Activated naive CD4-positive, alpha-beta T cell treated with anti-CD3 and anti-CD28 coated beads, Interleukin-2, amount 50 U/mL, for 24 hours (primary cell): ENCODE measurements at regions not wholly inside any gene's neighbourhood (a gene's known extent, or its start where the extent isn't known, plus 50 kb on each side); places are given as distances from the start of the nearest gene placed in this dataset.

Experiments used
- H3K27ac Mint-ChIP-seq: one replicate; pipeline ENCODE4 v1.8.0; 2021; ENCODE audit warnings: mild to moderate bottlenecking, mixed read lengths
- H3K27me3 Mint-ChIP-seq: one replicate; pipeline ENCODE4 v1.8.0; 2021; ENCODE audit warnings: mixed read lengths
- H3K36me3 Mint-ChIP-seq: one replicate; pipeline ENCODE4 v1.8.0; 2021; ENCODE audit warnings: mixed read lengths
- H3K4me1 Mint-ChIP-seq: one replicate; pipeline ENCODE4 v1.8.0; 2021; ENCODE audit warnings: mixed read lengths
- H3K4me3 Mint-ChIP-seq: one replicate; pipeline ENCODE4 v1.8.0; 2021; ENCODE audit warnings: mild to moderate bottlenecking, mixed read lengths
- H3K9me3 Mint-ChIP-seq: one replicate; pipeline ENCODE4 v1.8.0; 2021; ENCODE audit warnings: mixed read lengths

DNA sequence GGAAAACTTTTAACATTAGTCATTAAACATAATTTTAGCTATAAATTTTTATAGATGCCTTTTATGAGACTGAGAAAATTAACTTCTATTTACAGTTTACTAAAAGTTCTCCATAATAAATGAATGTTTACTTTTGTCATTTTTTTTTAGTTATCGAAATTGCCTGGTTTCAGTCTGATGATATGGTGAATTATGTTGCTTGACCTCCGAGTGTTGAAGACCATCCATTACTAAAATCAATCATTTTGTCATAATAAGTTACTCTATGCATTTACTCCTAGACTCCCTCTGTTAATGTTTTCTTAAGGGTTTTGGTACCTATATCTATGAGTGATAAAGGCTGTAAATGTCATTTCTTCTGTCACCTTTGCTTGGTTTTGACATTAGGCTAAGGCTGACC, 516.0 kb upstream of the ROBO1 start:
- H3K4me3 Mint-ChIP-seq: no peak overlapping the region
- peaks cover 13% of the 10 kb centered on the region for H3K9me3 Mint-ChIP-seq
- no peaks in the 10 kb centered on the region for H3K4me1 Mint-ChIP-seq
- no peak overlapping the region for H3K27ac Mint-ChIP-seq
- H3K36me3 Mint-ChIP-seq: no peaks in the 10 kb centered on the region
- no peaks in the 10 kb centered on the region for H3K27me3 Mint-ChIP-seq

DNA sequence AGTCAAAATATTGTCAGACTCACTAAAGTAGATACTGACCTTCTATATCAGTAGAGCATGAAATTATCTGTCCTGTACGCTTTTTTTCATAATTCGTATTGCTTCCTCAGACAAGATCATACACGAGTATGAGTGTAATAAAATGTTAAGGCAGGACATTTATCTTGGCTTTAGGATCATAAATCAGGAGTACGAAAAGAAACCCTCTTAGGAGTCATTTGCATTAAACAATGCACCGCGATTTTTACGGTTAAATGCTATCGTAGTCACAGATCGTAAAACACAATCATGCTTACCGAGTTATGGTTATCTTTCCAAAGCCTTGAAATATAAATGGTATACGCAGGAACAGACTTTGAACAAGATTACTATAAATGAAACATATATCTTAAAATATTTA, 510.3 kb upstream of the ROBO1 start:
- Mint-ChIP-seq H3K27me3 (no peaks in the 10 kb centered on the region), H3K4me3 (no peak overlapping the region), H3K36me3 (no peaks in the 10 kb centered on the region), H3K9me3 (peaks cover 8% of the 10 kb centered on the region), H3K4me1 (no peaks in the 10 kb centered on the region), H3K27ac (no peak overlapping the region)

DNA sequence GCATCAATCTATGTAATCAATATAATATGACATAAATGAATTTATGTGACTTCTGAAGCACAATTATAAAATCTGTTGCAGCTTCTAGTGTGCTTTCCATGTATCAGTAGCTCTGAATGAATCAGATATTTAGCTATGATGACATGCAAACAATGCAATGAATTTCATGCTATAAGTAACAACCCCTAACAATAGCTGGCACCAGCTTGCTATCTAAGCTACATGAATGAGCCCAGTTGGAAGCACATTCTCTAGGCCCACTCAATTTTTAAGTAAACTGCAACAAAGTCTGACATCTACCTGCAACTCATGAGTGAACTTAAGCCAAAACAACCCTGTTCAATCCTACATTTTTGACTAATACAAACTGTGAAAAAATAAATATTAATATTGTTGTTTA, 507.3 kb upstream of the ROBO1 start:
- Mint-ChIP-seq H3K27ac (no peak overlapping the region), H3K4me1 (no peaks in the 10 kb centered on the region), H3K4me3 (no peak overlapping the region), H3K36me3 (no peaks in the 10 kb centered on the region), H3K9me3 (no peaks in the 10 kb centered on the region), H3K27me3 (no peaks in the 10 kb centered on the region)

DNA sequence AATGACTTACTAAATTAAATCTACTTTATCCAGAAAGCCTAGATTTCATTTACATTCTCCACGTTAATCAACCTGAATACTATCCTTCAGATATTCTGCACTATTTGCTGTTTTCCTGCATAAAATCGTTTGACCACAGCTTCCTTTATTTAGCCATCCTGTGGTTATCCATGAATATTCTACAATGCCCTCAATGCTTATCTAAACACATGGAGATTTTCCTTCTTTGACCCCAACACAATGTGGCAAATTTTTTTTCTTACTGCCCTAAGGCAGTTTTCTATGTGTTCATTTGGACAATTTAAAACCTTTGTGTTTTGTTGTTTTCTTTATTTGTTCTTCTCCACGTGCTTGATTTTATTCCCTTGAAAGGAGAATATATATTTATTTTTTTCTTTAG, 495.5 kb upstream of the ROBO1 start:
- no peaks in the 10 kb centered on the region for H3K27me3 Mint-ChIP-seq
- H3K4me1 Mint-ChIP-seq: no peaks in the 10 kb centered on the region
- H3K27ac Mint-ChIP-seq: no peak overlapping the region
- H3K4me3 Mint-ChIP-seq: no peak overlapping the region
- H3K36me3 Mint-ChIP-seq: no peaks in the 10 kb centered on the region
- peaks cover 4% of the 10 kb centered on the region for H3K9me3 Mint-ChIP-seq

DNA sequence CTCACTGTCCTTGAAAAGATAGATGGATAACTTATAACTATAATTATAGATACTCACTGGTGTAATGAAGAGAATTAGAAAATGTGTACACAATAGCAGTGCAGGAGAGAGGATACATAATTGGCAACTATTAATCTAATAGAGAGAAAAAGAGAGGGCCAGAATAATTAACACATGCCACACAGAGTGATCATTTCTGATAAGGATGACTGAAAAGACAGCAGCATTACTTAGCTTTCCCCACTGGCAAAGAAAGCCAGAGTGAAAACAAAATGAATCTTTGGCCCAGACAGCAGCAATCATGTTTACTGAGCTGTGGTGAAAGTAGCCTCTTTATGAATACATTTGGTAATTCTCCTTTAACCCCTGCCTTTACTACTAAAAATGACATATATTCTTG, 493.3 kb upstream of the ROBO1 start:
- Mint-ChIP-seq H3K4me3 (no peak overlapping the region), H3K9me3 (peaks cover 3% of the 10 kb centered on the region), H3K36me3 (no peaks in the 10 kb centered on the region), H3K4me1 (no peaks in the 10 kb centered on the region), H3K27me3 (no peaks in the 10 kb centered on the region), H3K27ac (no peak overlapping the region)

DNA sequence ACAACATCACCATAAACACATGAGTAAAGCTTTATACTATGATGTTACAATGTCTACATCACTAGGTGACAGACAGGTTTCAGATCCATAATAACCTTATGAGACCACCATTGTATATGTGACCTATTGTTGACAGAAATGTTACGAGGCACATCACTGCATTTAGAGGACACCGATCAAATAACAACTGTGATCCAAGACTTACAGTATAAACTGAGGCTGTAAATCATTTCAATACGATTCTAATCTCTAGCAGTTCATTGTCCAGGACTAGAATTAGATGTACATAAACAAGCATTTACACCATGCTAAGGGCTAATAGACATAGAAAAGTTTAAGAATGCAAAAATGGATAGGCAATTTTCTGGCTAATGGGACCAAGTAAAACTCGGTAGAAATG, 491.9 kb upstream of the ROBO1 start:
- H3K27ac Mint-ChIP-seq: no peak overlapping the region
- no peak overlapping the region for H3K4me3 Mint-ChIP-seq
- no peaks in the 10 kb centered on the region for H3K36me3 Mint-ChIP-seq
- no peaks in the 10 kb centered on the region for H3K4me1 Mint-ChIP-seq
- H3K27me3 Mint-ChIP-seq: no peaks in the 10 kb centered on the region
- H3K9me3 Mint-ChIP-seq: peaks cover 3% of the 10 kb centered on the region

DNA sequence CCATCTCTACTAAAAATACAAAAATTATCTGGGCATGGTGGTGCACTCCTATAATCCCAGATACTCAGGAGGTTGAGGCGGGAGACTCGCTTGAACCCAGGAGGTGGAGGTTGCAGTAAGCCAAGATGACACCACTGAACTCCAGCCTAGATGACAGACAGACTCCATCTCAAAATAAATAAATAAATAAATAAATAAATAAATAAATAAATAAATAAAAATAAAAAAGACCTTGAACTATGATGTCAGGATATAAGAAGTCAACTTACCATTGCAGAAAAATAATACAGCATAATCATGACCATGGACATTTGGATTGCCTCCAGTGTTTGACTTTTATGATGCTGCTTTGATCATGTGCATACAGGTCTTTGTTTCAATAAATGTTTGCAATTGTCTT, 484.3 kb upstream of the ROBO1 start:
- Mint-ChIP-seq H3K36me3 (no peaks in the 10 kb centered on the region), H3K4me3 (no peak overlapping the region), H3K9me3 (peaks cover 5% of the 10 kb centered on the region)

DNA sequence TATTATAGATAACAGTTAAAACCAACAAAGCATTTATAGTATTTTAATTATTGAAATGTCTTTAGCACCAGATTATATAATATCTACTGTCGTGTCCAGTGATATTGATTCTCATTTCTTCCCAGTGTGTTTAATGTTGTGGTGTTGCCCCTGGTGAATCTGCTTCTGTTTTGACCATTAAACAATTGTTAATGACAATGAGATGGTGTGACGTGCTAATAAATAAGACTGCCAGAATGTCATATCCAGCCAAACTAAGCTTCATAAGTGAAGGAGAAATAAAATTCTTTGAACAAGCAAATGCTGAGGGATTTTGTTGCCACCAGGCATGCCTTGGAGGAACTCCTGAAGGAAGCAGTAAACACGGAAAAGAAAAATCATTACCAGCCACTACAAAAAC, 480.0 kb upstream of the ROBO1 start:
- H3K27ac Mint-ChIP-seq: no peak overlapping the region
- H3K4me1 Mint-ChIP-seq: no peaks in the 10 kb centered on the region
- H3K4me3 Mint-ChIP-seq: no peak overlapping the region
- H3K27me3 Mint-ChIP-seq: no peaks in the 10 kb centered on the region
- peaks cover 14% of the 10 kb centered on the region for H3K9me3 Mint-ChIP-seq
- H3K36me3 Mint-ChIP-seq: no peaks in the 10 kb centered on the region

More for the DNA sequence above, 484.3 kb upstream of the ROBO1 start:
- H3K4me1 Mint-ChIP-seq: no peaks in the 10 kb centered on the region
- H3K27me3 Mint-ChIP-seq: no peaks in the 10 kb centered on the region
- H3K27ac Mint-ChIP-seq: no peak overlapping the region

DNA sequence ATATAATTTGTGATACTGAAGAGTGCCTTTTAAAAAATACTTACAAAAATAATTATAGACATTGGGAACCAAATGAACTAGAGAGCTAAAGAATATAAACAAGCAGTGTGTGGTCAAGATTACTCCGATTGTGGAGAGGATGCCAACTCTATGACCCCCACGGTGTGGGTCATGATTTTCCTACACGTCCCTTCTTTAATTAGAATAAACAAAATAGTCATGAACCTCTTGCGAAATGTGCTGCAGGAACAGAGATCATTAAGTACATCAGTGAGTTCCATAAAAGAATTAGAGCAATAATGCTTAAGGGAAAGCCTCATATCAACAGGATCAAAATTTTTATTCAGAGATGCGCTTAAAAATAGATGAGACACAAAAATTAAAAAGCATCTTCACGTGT, 476.6 kb upstream of the ROBO1 start:
- H3K9me3 Mint-ChIP-seq: peaks cover 17% of the 10 kb centered on the region
- no peaks in the 10 kb centered on the region for H3K4me1 Mint-ChIP-seq
- no peak overlapping the region for H3K27ac Mint-ChIP-seq
- no peak overlapping the region for H3K4me3 Mint-ChIP-seq
- H3K36me3 Mint-ChIP-seq: no peaks in the 10 kb centered on the region
- no peaks in the 10 kb centered on the region for H3K27me3 Mint-ChIP-seq

DNA sequence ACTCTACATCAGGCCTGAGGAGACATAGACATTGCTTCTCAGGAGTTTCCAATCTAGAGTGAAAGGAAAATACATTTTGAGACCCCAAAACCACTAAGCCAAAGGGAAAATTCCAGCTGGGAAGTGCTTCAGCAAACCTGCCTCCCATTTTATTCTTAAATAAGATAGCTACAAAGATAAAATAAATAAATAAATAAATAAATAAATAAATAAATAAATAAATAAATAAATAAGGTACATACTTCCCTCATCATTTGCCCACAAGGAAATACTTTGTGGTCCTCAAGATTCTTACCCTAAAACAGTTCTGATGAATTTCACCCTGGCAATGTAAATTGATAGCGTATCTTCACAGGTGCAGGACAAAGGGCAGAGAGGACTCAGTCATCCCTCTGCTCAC, 474.0 kb upstream of the ROBO1 start:
- Mint-ChIP-seq H3K9me3 (peaks cover 18% of the 10 kb centered on the region), H3K36me3 (no peaks in the 10 kb centered on the region), H3K27me3 (no peaks in the 10 kb centered on the region), H3K4me1 (no peaks in the 10 kb centered on the region), H3K27ac (no peak overlapping the region), H3K4me3 (no peak overlapping the region)

DNA sequence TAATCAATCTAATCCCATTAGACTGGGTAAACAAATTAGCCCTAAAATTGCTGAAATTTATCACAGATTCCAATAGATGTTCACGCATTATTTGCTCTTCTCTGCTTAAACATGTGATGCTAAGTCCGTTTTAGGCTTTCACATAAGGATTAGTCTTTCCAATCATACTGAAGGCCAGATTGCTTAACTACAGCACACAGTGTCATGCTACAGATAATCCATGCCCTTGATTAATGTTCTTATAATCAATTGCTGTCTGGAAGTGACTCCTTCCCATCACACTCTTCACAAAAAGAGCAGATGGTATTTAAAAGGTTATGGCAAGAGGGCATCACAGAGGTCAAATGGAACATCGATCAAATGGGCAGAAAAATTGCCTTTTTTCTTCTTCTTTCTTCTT, 471.5 kb upstream of the ROBO1 start:
- Mint-ChIP-seq H3K9me3 (peaks cover 16% of the 10 kb centered on the region), H3K4me1 (no peaks in the 10 kb centered on the region), H3K4me3 (no peak overlapping the region), H3K27ac (no peak overlapping the region), H3K36me3 (no peaks in the 10 kb centered on the region), H3K27me3 (no peaks in the 10 kb centered on the region)

DNA sequence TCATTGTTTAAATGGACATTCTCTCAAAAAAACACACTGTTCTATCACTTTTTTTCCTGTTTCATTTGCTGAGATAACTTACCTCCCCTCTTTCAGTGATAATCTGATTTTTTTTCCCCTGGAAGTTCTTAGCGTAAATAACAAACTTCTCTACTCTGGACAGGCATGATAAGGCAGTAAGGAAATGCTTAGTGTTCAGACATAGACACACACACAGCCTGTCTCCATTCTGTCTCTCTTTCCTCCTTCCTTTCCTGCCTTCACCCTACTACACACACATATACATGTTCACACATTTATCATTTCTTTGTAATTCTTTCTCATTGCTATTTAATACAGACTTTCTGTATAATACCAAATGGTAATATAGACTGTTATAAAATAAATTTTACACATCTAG, 470.8 kb upstream of the ROBO1 start:
- Mint-ChIP-seq H3K4me3 (no peak overlapping the region), H3K4me1 (no peaks in the 10 kb centered on the region), H3K36me3 (no peaks in the 10 kb centered on the region), H3K9me3 (peaks cover 16% of the 10 kb centered on the region), H3K27ac (no peak overlapping the region), H3K27me3 (no peaks in the 10 kb centered on the region)

DNA sequence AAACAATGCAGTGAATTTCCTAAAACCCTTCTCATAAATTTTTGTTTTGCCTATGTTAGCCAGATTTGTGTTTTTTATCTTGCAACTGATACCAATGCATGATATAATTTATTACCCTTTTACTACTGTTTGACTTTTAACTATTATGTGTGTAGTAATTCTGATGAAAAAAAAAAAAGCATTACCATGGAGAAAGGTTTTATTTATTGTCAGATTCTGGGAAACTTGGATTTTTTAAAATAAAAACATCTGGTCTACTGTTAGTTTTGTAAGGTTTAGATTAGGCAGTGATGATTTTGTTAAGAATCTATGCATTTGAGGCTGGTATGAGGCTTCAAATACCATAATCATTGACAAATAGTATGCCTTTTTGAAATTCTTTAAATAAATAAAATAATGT, 470.4 kb upstream of the ROBO1 start:
- Mint-ChIP-seq H3K4me1 (no peaks in the 10 kb centered on the region), H3K4me3 (no peak overlapping the region), H3K27me3 (no peaks in the 10 kb centered on the region), H3K36me3 (no peaks in the 10 kb centered on the region), H3K9me3 (peaks cover 17% of the 10 kb centered on the region), H3K27ac (no peak overlapping the region)

DNA sequence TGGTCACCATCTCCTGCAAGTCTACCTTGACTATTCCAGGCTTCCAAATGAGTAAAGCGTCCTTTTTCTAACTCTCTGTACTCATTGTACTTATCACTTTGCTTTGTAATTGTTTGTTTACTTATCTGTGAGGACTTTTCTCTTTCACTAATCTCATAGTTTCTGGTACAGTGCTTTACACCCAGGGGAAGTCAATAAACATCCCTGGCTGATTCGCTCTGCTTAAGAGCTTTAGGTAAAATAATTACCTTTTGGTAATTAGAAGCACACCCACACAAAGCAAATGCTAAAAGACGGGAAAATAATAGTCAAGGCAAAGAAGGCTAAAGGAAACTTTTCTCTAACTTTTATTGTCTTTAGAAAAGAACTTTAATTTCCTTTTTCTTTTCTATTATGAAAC, 466.9 kb upstream of the ROBO1 start:
- H3K36me3 Mint-ChIP-seq: no peaks in the 10 kb centered on the region
- no peak overlapping the region for H3K27ac Mint-ChIP-seq
- no peaks in the 10 kb centered on the region for H3K4me1 Mint-ChIP-seq
- H3K4me3 Mint-ChIP-seq: no peak overlapping the region
- H3K27me3 Mint-ChIP-seq: no peaks in the 10 kb centered on the region
- peaks cover 16% of the 10 kb centered on the region for H3K9me3 Mint-ChIP-seq

DNA sequence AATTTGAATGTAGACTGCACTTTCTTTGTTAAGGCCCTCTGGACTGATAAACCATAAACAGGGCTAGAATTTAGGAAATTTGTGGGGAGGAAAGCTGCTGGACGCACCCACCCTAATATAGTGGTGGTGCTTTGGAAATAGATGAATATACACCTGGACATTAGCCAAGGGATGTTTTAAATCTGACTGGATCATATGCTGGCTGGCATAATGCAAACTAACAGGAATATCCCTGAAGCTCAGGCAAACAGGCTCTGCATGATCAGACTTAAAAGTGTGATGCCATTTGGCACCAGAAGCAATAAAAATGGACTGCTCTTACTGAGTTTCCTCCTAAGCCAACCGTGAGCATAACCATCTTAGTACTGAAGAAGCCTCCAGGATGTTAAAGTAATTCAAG, 465.8 kb upstream of the ROBO1 start:
- H3K27ac Mint-ChIP-seq: no peak overlapping the region

DNA sequence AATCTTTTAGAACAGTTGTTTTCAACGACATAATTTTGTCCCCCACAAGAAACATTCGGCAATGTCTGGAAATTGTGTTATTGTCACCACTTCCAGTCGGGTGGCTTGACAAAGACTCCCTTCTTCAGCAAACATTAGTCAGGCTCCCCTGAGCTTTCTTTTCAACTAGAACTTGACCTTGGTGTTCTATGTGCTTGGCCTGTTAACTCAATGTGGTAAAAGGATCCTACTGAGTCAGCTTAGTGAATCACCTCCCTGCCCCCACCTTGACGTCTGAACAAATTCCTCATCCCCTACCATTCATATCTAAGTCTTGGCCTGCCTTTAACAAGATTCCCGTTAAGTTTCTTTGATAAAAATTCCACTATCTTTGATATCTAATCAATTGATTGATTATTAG, 465.0 kb upstream of the ROBO1 start:
- H3K27me3 Mint-ChIP-seq: no peaks in the 10 kb centered on the region
- H3K9me3 Mint-ChIP-seq: peaks cover 18% of the 10 kb centered on the region
- H3K27ac Mint-ChIP-seq: no peak overlapping the region
- no peaks in the 10 kb centered on the region for H3K4me1 Mint-ChIP-seq
- no peaks in the 10 kb centered on the region for H3K36me3 Mint-ChIP-seq
- H3K4me3 Mint-ChIP-seq: no peak overlapping the region

More for the DNA sequence above, 465.8 kb upstream of the ROBO1 start:
- no peaks in the 10 kb centered on the region for H3K36me3 Mint-ChIP-seq
- H3K9me3 Mint-ChIP-seq: peaks cover 18% of the 10 kb centered on the region
- no peak overlapping the region for H3K4me3 Mint-ChIP-seq
- no peaks in the 10 kb centered on the region for H3K27me3 Mint-ChIP-seq
- H3K4me1 Mint-ChIP-seq: no peaks in the 10 kb centered on the region

DNA sequence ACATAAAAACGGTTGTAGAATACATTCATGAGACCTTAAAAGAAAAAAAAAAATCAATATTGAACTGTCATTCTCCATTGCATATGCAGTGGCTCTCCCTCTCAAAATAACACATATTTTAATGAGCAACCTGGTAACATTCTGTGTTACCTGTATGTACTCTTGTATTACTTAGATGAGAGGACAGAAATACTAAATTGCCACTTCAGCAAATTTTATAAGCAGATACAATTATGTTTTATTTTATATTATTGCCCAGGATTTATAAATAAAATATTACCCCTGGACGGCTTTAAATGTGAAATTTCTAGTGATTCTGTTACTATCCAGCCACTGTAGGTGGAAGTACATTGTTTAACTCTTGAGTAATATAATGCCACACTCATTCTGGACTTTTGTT, 463.2 kb upstream of the ROBO1 start:
- no peak overlapping the region for H3K27ac Mint-ChIP-seq
- peaks cover 12% of the 10 kb centered on the region for H3K9me3 Mint-ChIP-seq
- no peaks in the 10 kb centered on the region for H3K27me3 Mint-ChIP-seq
- H3K4me1 Mint-ChIP-seq: no peaks in the 10 kb centered on the region
- H3K36me3 Mint-ChIP-seq: no peaks in the 10 kb centered on the region
- H3K4me3 Mint-ChIP-seq: no peak overlapping the region

DNA sequence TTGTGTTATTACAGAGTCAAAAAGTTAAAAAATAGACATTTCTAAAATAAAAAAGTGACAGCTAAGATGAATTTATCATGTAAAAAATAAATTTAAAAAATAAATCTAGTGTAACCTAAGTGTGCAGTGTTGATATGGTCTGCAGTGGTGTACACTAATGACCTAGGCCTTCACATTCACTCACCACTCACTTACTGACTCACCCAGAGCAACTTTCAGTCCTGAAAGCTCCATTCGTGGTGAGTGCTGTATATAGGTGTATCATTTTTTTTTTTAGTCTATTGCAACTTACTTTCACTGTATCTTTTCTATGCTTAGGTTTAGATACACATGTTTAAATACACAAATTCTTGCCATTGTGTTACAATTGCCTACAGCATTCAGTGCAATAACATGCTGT, 459.4 kb upstream of the ROBO1 start:
- Mint-ChIP-seq H3K9me3 (peaks cover 16% of the 10 kb centered on the region), H3K27ac (no peak overlapping the region), H3K36me3 (no peaks in the 10 kb centered on the region), H3K4me1 (no peaks in the 10 kb centered on the region), H3K4me3 (no peak overlapping the region), H3K27me3 (no peaks in the 10 kb centered on the region)
